ENCODE measurements at regions not wholly inside any gene's neighbourhood (a gene's known extent, or its start where the extent isn't known, plus 50 kb on each side); places are given as distances from the start of the nearest gene placed in this dataset.

- no peak for DNase-seq
Observed at GRCh38 chr16:8260140-8260539, 330.2 kb downstream of the TMEM114 start.

GRCh38 chr16:8258523-8258922 lies 331.8 kb downstream of the TMEM114 start:
- DNase-seq = no peak

GRCh38 chr16:8257561-8257960 lies 332.8 kb downstream of the TMEM114 start:
- DNase-seq = no peak

- no peak for DNase-seq
Observed at GRCh38 chr16:8254405-8254804, 335.9 kb downstream of the TMEM114 start.

GRCh38 chr16:8253718-8254117 lies 336.6 kb downstream of the TMEM114 start:
- DNase-seq = no peak

GRCh38 chr16:8251727-8252126 lies 338.6 kb downstream of the TMEM114 start:
- no peak for DNase-seq

GRCh38 chr16:8251298-8251697 lies 339.0 kb downstream of the TMEM114 start:
- DNase-seq = no peak

- DNase-seq = no peak
Observed at GRCh38 chr16:8247993-8248392, 342.3 kb downstream of the TMEM114 start.

GRCh38 chr16:8243981-8244380 lies 346.3 kb downstream of the TMEM114 start:
- no peak for DNase-seq

- no peak for DNase-seq
Observed at GRCh38 chr16:8241408-8241807, 348.9 kb downstream of the TMEM114 start.

- no peak for DNase-seq
Observed at GRCh38 chr16:8239443-8239842, 350.9 kb downstream of the TMEM114 start.

GRCh38 chr16:8237452-8237851 lies 352.9 kb downstream of the TMEM114 start:
- no peak for DNase-seq

GRCh38 chr16:8236816-8237215 lies 353.5 kb downstream of the TMEM114 start:
- no peak for DNase-seq

GRCh38 chr16:8230497-8230896 lies 359.8 kb downstream of the TMEM114 start:
- no peak for DNase-seq

GRCh38 chr16:8229011-8229520 lies 361.2 kb downstream of the TMEM114 start:
- no peak for DNase-seq

GRCh38 chr16:8217201-8217600 lies 373.1 kb downstream of the TMEM114 start:
- DNase-seq = no peak

- no peak for DNase-seq
Observed at GRCh38 chr16:8204769-8205168, 385.5 kb downstream of the TMEM114 start.

- no peak for DNase-seq
Observed at GRCh38 chr16:8204096-8204495, 386.2 kb downstream of the TMEM114 start.

GRCh38 chr16:8203101-8203500 lies 387.2 kb downstream of the TMEM114 start:
- DNase-seq = no peak

- DNase-seq = no peak
Observed at GRCh38 chr16:8200839-8201238, 389.5 kb downstream of the TMEM114 start.

GRCh38 chr16:8199390-8199789 lies 390.9 kb downstream of the TMEM114 start:
- DNase-seq = no peak

- no peak for DNase-seq
Observed at GRCh38 chr16:8194794-8195193, 395.5 kb downstream of the TMEM114 start.

- DNase-seq = no peak
Observed at GRCh38 chr16:8188841-8189240, 401.5 kb downstream of the TMEM114 start.

GRCh38 chr16:8187782-8188372 lies 402.4 kb downstream of the TMEM114 start:
- DNase-seq = no peak

GRCh38 chr16:8184854-8185253 lies 405.5 kb downstream of the TMEM114 start:
- no peak for DNase-seq
